ENCODE measurements at regions not wholly inside any gene's neighbourhood (a gene's known extent, or its start where the extent isn't known, plus 50 kb on each side); places are given as distances from the start of the nearest gene placed in this dataset.

- no peak for TF ChIP-seq CTCF (IDR thresholded peaks at IDR 0.05)
- no peak for TF ChIP-seq EP300 (IDR thresholded peaks at IDR 0.05)
These were observed 227.2 kb upstream of the MAP3K1 start for GRCh38 chr5:56588131-56588487.

Data from upper lobe of left lung (tissue), 4 donors.